ENCODE measurements at regions not wholly inside any gene's neighbourhood (a gene's known extent, or its start where the extent isn't known, plus 50 kb on each side); places are given as distances from the start of the nearest gene placed in this dataset.

GRCh38 chr13:60343978-60344377, 53.0 kb upstream of the TDRD3 start:
- TF ChIP-seq REST (IDR thresholded peaks at IDR 0.05; ENCODE audit: low read depth) = no peak

- no peak for TF ChIP-seq TCF12 (IDR thresholded peaks at IDR 0.05; ENCODE audit: low read depth)
- TF ChIP-seq EP300 (IDR thresholded peaks at IDR 0.05; ENCODE audit: borderline replicate concordance) = no peak
- no peak for TF ChIP-seq FOXM1 (IDR thresholded peaks at IDR 0.05; ENCODE audit: borderline replicate concordance, low read depth)
- no peak for TF ChIP-seq TEAD4 (IDR thresholded peaks at IDR 0.05)
- TF ChIP-seq USF1 (IDR thresholded peaks at IDR 0.05) = no peak
- no peak for TF ChIP-seq RAD21 (IDR thresholded peaks at IDR 0.05; ENCODE audit: low read depth)
- TF ChIP-seq NFIC (IDR thresholded peaks at IDR 0.05) = no peak
- no peak for TF ChIP-seq CEBPB (IDR thresholded peaks at IDR 0.05)
- TF ChIP-seq YY1 (IDR thresholded peaks at IDR 0.05; ENCODE audit: low read depth) = no peak
- TF ChIP-seq TAF1 (IDR thresholded peaks at IDR 0.05; ENCODE audit: low read depth) = no peak
- no peak for TF ChIP-seq CREB1 (IDR thresholded peaks at IDR 0.05; ENCODE audit: low read depth)
Observed at GRCh38 chr13:60347174-60347573, 49.8 kb upstream of the TDRD3 start.

Data from Ishikawa (cell line).